PC-3 (cell line): ENCODE measurements at regions not wholly inside any gene's neighbourhood (a gene's known extent, or its start where the extent isn't known, plus 50 kb on each side); places are given as distances from the start of the nearest gene placed in this dataset.

ENCODE experiments used
- EZH2 ChIP-seq: fragments of 300-600 bp; sonication (generic); IDR thresholded peaks from one replicate; pipeline ENCODE4 v1.6.1; 2017; ENCODE audit warnings: antibody characterized with exemption, mild to moderate bottlenecking, low read length; ENCODE audit not compliant: unreplicated experiment
- TF ChIP-seq, protein P1 (sequence below): fragments of 300-600 bp; sonication (generic); conservative IDR thresholded peaks from 2 replicates; pipeline ENCODE4 v1.5.1; 2017; ENCODE audit warnings: antibody characterized with exemption, low read depth, mild to moderate bottlenecking, low read length

DNA sequence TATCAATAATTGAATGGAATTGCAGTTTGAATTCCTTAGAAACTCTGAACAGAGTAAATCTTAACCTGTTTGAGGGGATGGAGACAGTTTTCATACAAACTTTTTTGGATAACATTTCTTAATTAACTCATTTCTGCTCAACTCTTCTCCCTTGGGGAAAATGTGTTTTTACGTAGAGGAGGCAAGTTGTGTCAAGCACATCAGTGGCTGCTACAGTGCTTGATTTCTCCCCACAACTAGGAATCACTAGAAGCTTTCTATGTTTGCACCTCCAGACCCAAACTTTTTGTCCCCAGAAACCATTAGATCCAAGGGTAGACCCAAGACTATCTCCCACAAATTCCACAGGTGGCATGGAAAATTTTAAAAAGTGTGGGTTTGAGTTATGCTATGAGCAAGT lies 658.9 kb upstream of the FSHR start:
- TF ChIP-seq, protein P1, sequence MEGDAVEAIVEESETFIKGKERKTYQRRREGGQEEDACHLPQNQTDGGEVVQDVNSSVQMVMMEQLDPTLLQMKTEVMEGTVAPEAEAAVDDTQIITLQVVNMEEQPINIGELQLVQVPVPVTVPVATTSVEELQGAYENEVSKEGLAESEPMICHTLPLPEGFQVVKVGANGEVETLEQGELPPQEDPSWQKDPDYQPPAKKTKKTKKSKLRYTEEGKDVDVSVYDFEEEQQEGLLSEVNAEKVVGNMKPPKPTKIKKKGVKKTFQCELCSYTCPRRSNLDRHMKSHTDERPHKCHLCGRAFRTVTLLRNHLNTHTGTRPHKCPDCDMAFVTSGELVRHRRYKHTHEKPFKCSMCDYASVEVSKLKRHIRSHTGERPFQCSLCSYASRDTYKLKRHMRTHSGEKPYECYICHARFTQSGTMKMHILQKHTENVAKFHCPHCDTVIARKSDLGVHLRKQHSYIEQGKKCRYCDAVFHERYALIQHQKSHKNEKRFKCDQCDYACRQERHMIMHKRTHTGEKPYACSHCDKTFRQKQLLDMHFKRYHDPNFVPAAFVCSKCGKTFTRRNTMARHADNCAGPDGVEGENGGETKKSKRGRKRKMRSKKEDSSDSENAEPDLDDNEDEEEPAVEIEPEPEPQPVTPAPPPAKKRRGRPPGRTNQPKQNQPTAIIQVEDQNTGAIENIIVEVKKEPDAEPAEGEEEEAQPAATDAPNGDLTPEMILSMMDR = no peak
- TF ChIP-seq EZH2 = no peak
